ENCODE measurements at regions not wholly inside any gene's neighbourhood (a gene's known extent, or its start where the extent isn't known, plus 50 kb on each side); places are given as distances from the start of the nearest gene placed in this dataset.

DNA sequence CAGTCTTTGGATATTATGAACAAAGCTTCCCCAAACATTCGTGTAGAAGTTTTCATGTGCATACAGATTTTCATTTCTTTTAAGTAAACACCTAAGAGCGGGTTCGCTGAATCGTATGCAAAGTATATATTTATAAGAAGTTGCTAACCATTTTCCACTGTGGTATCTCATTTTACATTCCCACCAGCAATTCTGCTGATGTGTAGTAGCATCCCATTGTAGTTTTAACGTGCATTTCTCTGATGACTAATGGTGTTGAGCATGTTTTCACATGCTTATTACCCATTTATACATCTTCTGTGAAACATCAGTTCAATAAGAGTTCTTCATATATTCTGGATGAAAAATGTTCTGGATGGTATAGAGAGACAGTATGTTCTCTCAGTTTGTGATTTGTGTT is 97.4 kb downstream of the IYD start:
- TF ChIP-seq EZH2 (IDR thresholded peaks at IDR 0.05; ENCODE audit: borderline replicate concordance, low read depth, low read length, severe bottlenecking) (no peak), MYC (IDR thresholded peaks at IDR 0.05; ENCODE audit: low read depth, low read length) (no peak), POLR2A (IDR thresholded peaks at IDR 0.05; ENCODE audit: low read depth, low read length) (no peak), POLR2AphosphoS5 (IDR thresholded peaks at IDR 0.05; ENCODE audit: insufficient read depth, low read depth, low read length) (no peak), JUN (IDR thresholded peaks at IDR 0.05; ENCODE audit: borderline replicate concordance, insufficient read depth, insufficient read length, low read depth) (no peak), FOS (IDR thresholded peaks at IDR 0.05; ENCODE audit: borderline replicate concordance, insufficient read depth, low read length) (no peak)
- TF ChIP-seq, protein P1, sequence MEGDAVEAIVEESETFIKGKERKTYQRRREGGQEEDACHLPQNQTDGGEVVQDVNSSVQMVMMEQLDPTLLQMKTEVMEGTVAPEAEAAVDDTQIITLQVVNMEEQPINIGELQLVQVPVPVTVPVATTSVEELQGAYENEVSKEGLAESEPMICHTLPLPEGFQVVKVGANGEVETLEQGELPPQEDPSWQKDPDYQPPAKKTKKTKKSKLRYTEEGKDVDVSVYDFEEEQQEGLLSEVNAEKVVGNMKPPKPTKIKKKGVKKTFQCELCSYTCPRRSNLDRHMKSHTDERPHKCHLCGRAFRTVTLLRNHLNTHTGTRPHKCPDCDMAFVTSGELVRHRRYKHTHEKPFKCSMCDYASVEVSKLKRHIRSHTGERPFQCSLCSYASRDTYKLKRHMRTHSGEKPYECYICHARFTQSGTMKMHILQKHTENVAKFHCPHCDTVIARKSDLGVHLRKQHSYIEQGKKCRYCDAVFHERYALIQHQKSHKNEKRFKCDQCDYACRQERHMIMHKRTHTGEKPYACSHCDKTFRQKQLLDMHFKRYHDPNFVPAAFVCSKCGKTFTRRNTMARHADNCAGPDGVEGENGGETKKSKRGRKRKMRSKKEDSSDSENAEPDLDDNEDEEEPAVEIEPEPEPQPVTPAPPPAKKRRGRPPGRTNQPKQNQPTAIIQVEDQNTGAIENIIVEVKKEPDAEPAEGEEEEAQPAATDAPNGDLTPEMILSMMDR (IDR thresholded peaks at IDR 0.05; ENCODE audit: extremely low read depth in 1 of 2, insufficient read depth in 1 of 2, low read depth in 1 of 2, low read length in 2 of 2), result no peak

All from endothelial cell of umbilical vein (primary cell).